Psoas muscle (tissue), 7 donors: ENCODE measurements at regions not wholly inside any gene's neighbourhood (a gene's known extent, or its start where the extent isn't known, plus 50 kb on each side); places are given as distances from the start of the nearest gene placed in this dataset.

ENCODE experiments used
- ATAC-seq, 4 donors: fragments of 200-7000 bp; cut with Tn5 transposase; one replicate each; pipeline ENCODE4 v1.9.1; 2020; ENCODE audit warnings: moderate library complexity in 3 of 4, mild to moderate bottlenecking in 2 of 4
- DNase-seq, 2 donors: peaks; one replicate each; pipeline ENCODE4 v3.0.0-alpha.2; 2020
- H3K27ac ChIP-seq: fragments of 200-600 bp; one replicate; pipeline ENCODE4 v1.8.0; 2022
- H3K27me3 ChIP-seq, 3 donors: fragments of 200-600 bp in 1 of 3; one replicate each; pipeline versions ENCODE4 v1.6.1 to v1.8.0; 2013 to 2022; ENCODE audit warnings: low read length in 2 of 3, mild to moderate bottlenecking in 2 of 3, moderate library complexity in 1 of 3; ENCODE audit not compliant: insufficient read depth in 3 of 3
- H3K36me3 ChIP-seq, 2 donors: fragments of 200-600 bp in 1 of 2; one replicate each; pipeline versions ENCODE4 v1.6.1 to v1.8.0; 2013 to 2022; ENCODE audit warnings: low read depth in 1 of 2, mild to moderate bottlenecking in 1 of 2, moderate library complexity in 1 of 2; ENCODE audit not compliant: insufficient read depth in 1 of 2
- H3K4me1 ChIP-seq: fragments of 200-600 bp; one replicate; pipeline ENCODE4 v1.8.0; 2022
- H3K4me3 ChIP-seq: fragments of 200-600 bp; one replicate; pipeline ENCODE4 v1.8.0; 2022; ENCODE audit warnings: mild to moderate bottlenecking
- H3K9me3 ChIP-seq: fragments of 200-600 bp; one replicate; pipeline ENCODE4 v1.8.0; 2022
- CTCF ChIP-seq: fragments of 200-600 bp; IDR thresholded peaks from one replicate; pipeline ENCODE4 v1.8.0; 2022; ENCODE audit warnings: antibody characterized with exemption
- WGBS, 3 donors: extraction: QIAGEN DNeasy Blood & Tissue Kit; methylation state at CpG; one replicate each; pipeline versions ENCODE4 v1.1.6 to v1.1.7; 2013; 5-methylcytosine and 5-hydroxymethylcytosine counted together
- intact Hi-C, 2 donors: fragments of 100-400 bp; cut with DNase I; formaldehyde crosslinking; loops; one replicate each; pipeline versions ENCODE4 v1.11.0 to v1.14.2; 2022
- donor health status: healthy with polysubstance abuse.
- donor health status: DM: no; HTN: no; CAD: no; lungs with moderate emphysema.
- donor health status: Bipolar disorder and iron deficiency.
- donor health status: healthy.
- donor health status: DM: yes; HTN: yes; CAD: no.
- donor health status: DM: no; HTN: no; CAD: no.
- donor health status: DM: yes; HTN: yes; CAD: no.

- no peak for TF ChIP-seq CTCF
- no peaks in the 10 kb centered on the region for H3K27me3 ChIP-seq
- ATAC-seq (no peak), DNase-seq (no peak)
- no peak overlapping the region for H3K4me3 ChIP-seq
- 92 to 100% (median 100%) methylated on average over 1 of the region's 1 CpG for WGBS, 3 donors
- no peak overlapping the region for H3K27ac ChIP-seq
- no peaks in the 10 kb centered on the region for H3K36me3 ChIP-seq
- intact Hi-C loops = no loop called here
- peaks cover 13% of the 10 kb centered on the region for H3K4me1 ChIP-seq
- no peaks in the 10 kb centered on the region for H3K9me3 ChIP-seq
Observed at GRCh38 chr1:91613595-91613994, 112.9 kb downstream of the CDC7 start.

- H3K36me3 ChIP-seq = no peaks in the 10 kb centered on the region
- intact Hi-C loops = loop anchor here in 1 of 2 donors (5.0 kb wide), 1 partner anchor 311 kb away; no protein-coding TSS in a partner anchor
- peaks cover 13% of the 10 kb centered on the region for H3K4me1 ChIP-seq
- no peak overlapping the region for H3K4me3 ChIP-seq
- TF ChIP-seq CTCF = no peak
- 83 to 90% (median 87%) methylated on average over 3 of the region's 3 CpGs for WGBS, 3 donors
- ATAC-seq (no peak), DNase-seq (no peak)
- H3K9me3 ChIP-seq = no peaks in the 10 kb centered on the region
- H3K27me3 ChIP-seq = no peaks in the 10 kb centered on the region
- H3K27ac ChIP-seq = no peak overlapping the region
Observed at GRCh38 chr1:91616712-91617111, 116.1 kb downstream of the CDC7 start.

- ATAC-seq = peak; percentile 71 to 92 (median 91)
- H3K27ac ChIP-seq = no peak overlapping the region
- peak; percentile 49 for TF ChIP-seq CTCF
- 24 to 31% (median 27%) methylated on average over 5 of the region's 5 CpGs for WGBS, 3 donors
- no peaks in the 10 kb centered on the region for H3K27me3 ChIP-seq
- intact Hi-C loops = loop anchor here in 1 of 2 donors (5.0 kb wide), 1 partner anchor 310 kb away; no protein-coding TSS in a partner anchor
- no peak overlapping the region for H3K4me3 ChIP-seq
- no peaks in the 10 kb centered on the region for H3K36me3 ChIP-seq
- peak; percentile 44 to 82 for DNase-seq
- H3K9me3 ChIP-seq = no peaks in the 10 kb centered on the region
- H3K4me1 ChIP-seq = peaks cover 19% of the 10 kb centered on the region
Observed at GRCh38 chr1:91617285-91617765, 116.7 kb downstream of the CDC7 start.

GRCh38 chr1:91619881-91620280 lies 119.2 kb downstream of the CDC7 start:
- H3K27me3 ChIP-seq = no peaks in the 10 kb centered on the region
- 65 to 69% (median 69%) methylated on average over 3 of the region's 3 CpGs for whole genome bisulfite sequencing, 3 donors
- DNase-seq (no peak), ATAC-seq (no peak)
- intact Hi-C loops = loop anchor here in 1 of 2 donors (5.0 kb wide), 1 partner anchor 307 kb away; no protein-coding TSS in a partner anchor
- H3K36me3 ChIP-seq = no peaks in the 10 kb centered on the region
- no peak overlapping the region for H3K4me3 ChIP-seq
- H3K9me3 ChIP-seq = no peaks in the 10 kb centered on the region
- no peak for TF ChIP-seq CTCF
- H3K4me1 ChIP-seq = peaks cover 27% of the 10 kb centered on the region
- H3K27ac ChIP-seq = no peak overlapping the region

GRCh38 chr1:91621360-91621759 lies 120.7 kb downstream of the CDC7 start:
- WGBS, 3 donors = 98% methylated on average over 3 of the region's 3 CpGs
- intact Hi-C loops = no loop called here
- H3K4me1 ChIP-seq = peaks cover 27% of the 10 kb centered on the region
- no peak overlapping the region for H3K4me3 ChIP-seq
- no peaks in the 10 kb centered on the region for H3K27me3 ChIP-seq
- H3K9me3 ChIP-seq = no peaks in the 10 kb centered on the region
- DNase-seq = no peak
- no peaks in the 10 kb centered on the region for H3K36me3 ChIP-seq
- TF ChIP-seq CTCF = no peak
- H3K27ac ChIP-seq = no peak overlapping the region
- no peak for ATAC-seq
